Tibial artery (tissue), 4 donors: ENCODE measurements at regions not wholly inside any gene's neighbourhood (a gene's known extent, or its start where the extent isn't known, plus 50 kb on each side); places are given as distances from the start of the nearest gene placed in this dataset.

Experiments
- DNase-seq, 2 donors: peaks; one replicate each; pipeline ENCODE4 v3.0.0-alpha.2; 2019
- H3K27ac ChIP-seq, 2 donors: fragments of 200-600 bp; sonication (generic) in 1 of 2; 1 replicate in 1 of 2; 2 replicates in 1 of 2; pipeline ENCODE4 v1.5.1; 2018 to 2019; ENCODE audit warnings: mild to moderate bottlenecking in 1 of 2
- H3K27me3 ChIP-seq, 2 donors: fragments of 200-600 bp; sonication (generic) in 1 of 2; one replicate each; pipeline versions ENCODE4 v1.5.1 to v1.6.0; 2016 to 2019
- H3K36me3 ChIP-seq, 3 donors: fragments of 200-600 bp; sonication (generic) in 2 of 3; one replicate each; pipeline ENCODE4 v1.5.1; 2016 to 2019; ENCODE audit warnings: mild to moderate bottlenecking in 2 of 3
- H3K4me1 ChIP-seq, 4 donors: fragments of 200-600 bp; sonication (generic) in 2 of 4; 1 replicate in 3 of 4; 2 replicates in 1 of 4; pipeline ENCODE4 v1.5.1; 2016 to 2019
- H3K4me3 ChIP-seq, 2 donors: fragments of 200-600 bp; sonication (generic) in 1 of 2; 1 replicate in 1 of 2; 2 replicates in 1 of 2; pipeline ENCODE4 v1.5.1; 2018 to 2019; ENCODE audit warnings: mild to moderate bottlenecking in 2 of 2
- H3K9me3 ChIP-seq, 3 donors: fragments of 200-600 bp; sonication (generic) in 1 of 3; one replicate each; pipeline ENCODE4 v1.5.1; 2016 to 2019
- CTCF ChIP-seq, 2 experiments: fragments of 200-600 bp in 1 of 2; fragments of 450-650 bp in 1 of 2; IDR thresholded peaks; one replicate each; pipeline ENCODE4 v1.5.1; 2017 to 2019; ENCODE audit warnings: antibody characterized with exemption in 2 of 2, mild to moderate bottlenecking in 1 of 2, moderate library complexity in 1 of 2
- intact Hi-C: fragments of 100-400 bp; cut with DNase I; formaldehyde crosslinking; loops from one replicate; pipeline ENCODE4 v1.15.0; 2023; ENCODE audit warnings: low total_unique reads

GRCh38 chr12:4858386-4858785 is 51.3 kb upstream of the KCNA1 start:
- Histone ChIP-seq H3K27me3 (no peaks in the 10 kb centered on the region), H3K4me1 (peaks cover 0 to 16% (median 12%) of the 10 kb centered on the region in 4 donors), H3K36me3 (no peaks in the 10 kb centered on the region), H3K9me3 (no peaks in the 10 kb centered on the region), H3K27ac (no peak overlapping the region), H3K4me3 (no peak overlapping the region)
- TF ChIP-seq CTCF (IDR thresholded peaks at IDR 0.05) = no peak
- no peak for DNase-seq
- intact Hi-C loops = no loop called here

DNA sequence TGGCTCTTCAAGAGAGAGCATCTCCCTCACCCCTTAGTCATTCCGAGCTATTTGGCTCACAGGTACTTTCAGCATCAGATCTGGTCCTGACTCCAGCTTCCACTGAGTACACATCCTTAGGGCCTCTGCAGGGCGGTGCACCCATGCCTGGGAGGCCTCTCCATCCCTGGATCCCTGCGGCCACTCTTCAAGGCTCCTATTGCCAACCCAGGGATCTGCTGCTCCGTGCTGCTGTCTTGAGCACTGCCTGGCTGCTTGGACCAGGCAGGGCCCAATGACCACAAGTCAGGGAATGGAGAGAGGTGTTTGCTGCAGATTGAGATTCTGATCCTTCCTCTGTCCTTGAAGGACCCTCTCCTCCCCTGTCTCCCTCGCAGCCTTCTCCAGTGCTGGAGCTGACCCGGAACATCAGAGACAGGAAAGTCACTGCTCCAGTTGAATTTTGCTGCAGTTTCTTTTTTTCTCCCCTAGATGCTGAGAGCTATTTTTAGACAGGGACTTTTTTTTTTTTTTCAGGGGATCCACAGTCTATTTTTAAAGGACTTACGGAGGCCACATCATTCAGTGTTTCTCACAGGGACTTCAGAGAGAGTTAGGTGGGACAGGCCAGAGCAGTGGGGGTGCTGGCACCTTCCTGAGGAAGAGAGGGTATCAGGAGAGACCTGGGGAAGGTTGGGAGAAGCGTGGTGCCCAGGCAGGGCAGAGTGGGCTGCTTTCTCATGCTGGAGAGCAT is 50.1 kb upstream of the KCNA1 start:
- DNase-seq = no peak
- no peaks in the 10 kb centered on the region for H3K36me3 ChIP-seq

More for the DNA sequence above, 50.1 kb upstream of the KCNA1 start:
- Histone ChIP-seq H3K4me3 (no peak overlapping the region), H3K9me3 (no peaks in the 10 kb centered on the region), H3K27ac (no peak overlapping the region), H3K4me1 (peaks cover 0 to 16% (median 12%) of the 10 kb centered on the region in 4 donors), H3K27me3 (peaks cover 0 to 1% of the 10 kb centered on the region in 2 donors)
- TF ChIP-seq CTCF (IDR thresholded peaks at IDR 0.05) = no peak
- intact Hi-C loops = no loop called here
